Caco-2 (cell line): ENCODE measurements at regions not wholly inside any gene's neighbourhood (a gene's known extent, or its start where the extent isn't known, plus 50 kb on each side); places are given as distances from the start of the nearest gene placed in this dataset.

ENCODE experiments used
- BruUV-seq: library from RNA; stranded (reverse); fragments of 400-500 nt; replicated peaks from 2 replicates; lab custom pipeline; 2021; lab: Mats Ljungman, UMichigan
- CTCF ChIA-PET: fragments of 300-600 bp; sonication (Branson Sonifier 250); formaldehyde crosslinking; loops from one replicate; lab custom pipeline; 2022; ENCODE audit warnings: antibody characterized with exemption; lab: Charles Lee
- POLR2A ChIA-PET: fragments of 300-600 bp; sonication (Branson Sonifier 250); formaldehyde crosslinking; loops from one replicate; lab custom pipeline; 2022; ENCODE audit warnings: antibody characterized with exemption; lab: Charles Lee
- DNase-seq, 2 experiments: peaks; one replicate each; pipeline versions ENCODE4 v3.0.0 to v3.0.0-alpha.2; 2020 to 2022
- H3K27me3 ChIP-seq: replicated peaks from 2 replicates; pipeline ENCODE4 v1.6.0; 2011; ENCODE audit warnings: low read length; ENCODE audit not compliant: control insufficient read depth, insufficient read depth
- H3K36me3 ChIP-seq: 2 replicates; pipeline ENCODE4 v1.5.1; 2011; ENCODE audit warnings: low read length; ENCODE audit not compliant: control insufficient read depth, insufficient read depth
- H3K4me1 ChIP-seq: fragments of 250-450 bp; sonication (Bioruptor Pico); 2 replicates; pipeline ENCODE4 v1.5.1; 2020; ENCODE audit warnings: mild to moderate bottlenecking
- H3K4me3 ChIP-seq: 2 replicates; pipeline ENCODE4 v1.5.1; 2011; ENCODE audit warnings: low read depth, mild to moderate bottlenecking, control low read depth, low read length
- H3K9me3 ChIP-seq: fragments of 250-450 bp; sonication (Bioruptor Pico); 2 replicates; pipeline ENCODE4 v1.5.1; 2020; ENCODE audit warnings: mild to moderate bottlenecking, moderate library complexity
- H3K27ac Mint-ChIP-seq: one replicate; pipeline ENCODE4 v1.8.0; 2022; ENCODE audit warnings: mixed read lengths; ENCODE audit not compliant: unreplicated experiment
- H3K27me3 Mint-ChIP-seq: one replicate; pipeline ENCODE4 v1.8.0; 2022; ENCODE audit warnings: mixed read lengths; ENCODE audit not compliant: insufficient read depth, unreplicated experiment
- H3K36me3 Mint-ChIP-seq: one replicate; pipeline ENCODE4 v1.8.0; 2022; ENCODE audit warnings: mild to moderate bottlenecking, mixed read lengths; ENCODE audit not compliant: insufficient read depth, unreplicated experiment
- H3K4me1 Mint-ChIP-seq: one replicate; pipeline ENCODE4 v1.8.0; 2022; ENCODE audit warnings: low read depth, mixed read lengths; ENCODE audit not compliant: unreplicated experiment
- H3K4me3 Mint-ChIP-seq: one replicate; pipeline ENCODE4 v1.8.0; 2022; ENCODE audit warnings: mild to moderate bottlenecking, moderate library complexity, mixed read lengths; ENCODE audit not compliant: unreplicated experiment
- H3K9me3 Mint-ChIP-seq: one replicate; pipeline ENCODE4 v1.8.0; 2022; ENCODE audit warnings: mixed read lengths; ENCODE audit not compliant: unreplicated experiment
- CTCF ChIP-seq, 2 experiments: fragments of 200-600 bp in 1 of 2; IDR thresholded peaks; 1 replicate in 1 of 2; 2 replicates in 1 of 2; pipeline versions ENCODE4 v1.5.1 to v1.8.0; 2011 to 2022; ENCODE audit warnings: antibody characterized with exemption in 1 of 2, control low read depth in 1 of 2, inconsistent platforms in 1 of 2, low read depth in 1 of 2, low read length in 1 of 2, mild to moderate bottlenecking in 1 of 2, moderate library complexity in 1 of 2; ENCODE audit not compliant: insufficient read depth in 1 of 2, severe bottlenecking in 1 of 2, unreplicated experiment in 1 of 2
- intact Hi-C: fragments of 100-400 bp; cut with micrococcal nuclease; formaldehyde crosslinking; loops from one replicate; pipeline ENCODE4 v1.10.0; 2022; ENCODE audit not compliant: unreplicated experiment

GRCh38 chr6:148086843-148087242, 255.8 kb upstream of the SASH1 start:
- Mint-ChIP-seq H3K4me1 (no peaks in the 10 kb centered on the region), H3K9me3 (peaks cover 27% of the 10 kb centered on the region), H3K27ac (no peak overlapping the region), H3K27me3 (no peaks in the 10 kb centered on the region), H3K4me3 (no peak overlapping the region), H3K36me3 (no peaks in the 10 kb centered on the region)
- H3K36me3 ChIP-seq, result no peaks in the 10 kb centered on the region
- no TSS peak for BruUV-seq
- H3K27me3 ChIP-seq, result no peaks in the 10 kb centered on the region; the same call in 1 of the 2 replicates
- intact Hi-C loops, result no loop called here
- no peak overlapping the region for H3K4me3 ChIP-seq
- no peak for DNase-seq
- H3K9me3 ChIP-seq, result peaks cover 6% of the 10 kb centered on the region; the same call in 1 of the 2 replicates
- POLR2A ChIA-PET, result no interaction called here
- CTCF ChIA-PET, result no interaction called here
- H3K4me1 ChIP-seq, result no peaks in the 10 kb centered on the region
- no peak for TF ChIP-seq CTCF (IDR thresholded peaks at IDR 0.05; ENCODE audit: insufficient read depth in 1 of 2, low read depth in 1 of 2, low read length in 1 of 2, severe bottlenecking in 1 of 2, unreplicated experiment in 1 of 2)

GRCh38 chr6:148087659-148088058, 255.0 kb upstream of the SASH1 start:
- no TSS peak for BruUV-seq
- peaks cover 35% of the 10 kb centered on the region for H3K9me3 Mint-ChIP-seq
- intact Hi-C loops, result no loop called here

GRCh38 chr6:148090326-148090725, 252.3 kb upstream of the SASH1 start:
- no peak for DNase-seq
- Histone ChIP-seq H3K4me3 (no peak overlapping the region), H3K9me3 (peaks cover 8% of the 10 kb centered on the region; the same call in 1 of the 2 replicates), H3K27me3 (no peaks in the 10 kb centered on the region; the same call in 1 of the 2 replicates), H3K36me3 (no peaks in the 10 kb centered on the region), H3K4me1 (no peaks in the 10 kb centered on the region)
- BruUV-seq, result no TSS peak
- Mint-ChIP-seq H3K9me3 (peaks cover 55% of the 10 kb centered on the region), H3K27me3 (no peaks in the 10 kb centered on the region), H3K4me3 (no peak overlapping the region), H3K27ac (no peak overlapping the region), H3K4me1 (no peaks in the 10 kb centered on the region), H3K36me3 (no peaks in the 10 kb centered on the region)
- no peak for TF ChIP-seq CTCF (IDR thresholded peaks at IDR 0.05; ENCODE audit: insufficient read depth in 1 of 2, low read depth in 1 of 2, low read length in 1 of 2, severe bottlenecking in 1 of 2, unreplicated experiment in 1 of 2)
- intact Hi-C loops, result no loop called here
- CTCF ChIA-PET, result no interaction called here
- POLR2A ChIA-PET, result no interaction called here

More at GRCh38 chr6:148087659-148088058, 255.0 kb upstream of the SASH1 start:
- Histone ChIP-seq H3K36me3 (no peaks in the 10 kb centered on the region), H3K4me3 (no peak overlapping the region), H3K27me3 (no peaks in the 10 kb centered on the region; the same call in 1 of the 2 replicates), H3K4me1 (no peaks in the 10 kb centered on the region), H3K9me3 (peaks cover 8% of the 10 kb centered on the region; the same call in 1 of the 2 replicates)
- POLR2A ChIA-PET, result no interaction called here
- no peaks in the 10 kb centered on the region for H3K27me3 Mint-ChIP-seq
- H3K36me3 Mint-ChIP-seq, result no peaks in the 10 kb centered on the region
- DNase-seq, result no peak
- TF ChIP-seq CTCF (IDR thresholded peaks at IDR 0.05; ENCODE audit: insufficient read depth in 1 of 2, low read depth in 1 of 2, low read length in 1 of 2, severe bottlenecking in 1 of 2, unreplicated experiment in 1 of 2), result no peak
- H3K4me1 Mint-ChIP-seq, result no peaks in the 10 kb centered on the region
- CTCF ChIA-PET, result no interaction called here
- no peak overlapping the region for H3K27ac Mint-ChIP-seq
- H3K4me3 Mint-ChIP-seq, result no peak overlapping the region
